Mesenchymal stem cell (in vitro differentiated cells and primary cell): ENCODE measurements at regions not wholly inside any gene's neighbourhood (a gene's known extent, or its start where the extent isn't known, plus 50 kb on each side); places are given as distances from the start of the nearest gene placed in this dataset.

ENCODE experiments used
- DNase-seq: peaks from one replicate; pipeline ENCODE4 v3.0.0-alpha.2; 2013
- H2AFZ ChIP-seq: one replicate; pipeline ENCODE4 v1.6.1; 2013; ENCODE audit warnings: low read depth, mild to moderate bottlenecking, control low read depth, inconsistent platforms, low read length, moderate library complexity
- H2AK5ac ChIP-seq: 2 replicates; pipeline ENCODE4 v1.6.1; 2013; ENCODE audit warnings: low read length, moderate library complexity, mild to moderate bottlenecking, inconsistent platforms; ENCODE audit not compliant: severe bottlenecking
- H2BK120ac ChIP-seq: one replicate; pipeline ENCODE4 v1.6.1; 2013; ENCODE audit warnings: low read depth, mild to moderate bottlenecking, inconsistent platforms, low read length, moderate library complexity
- H2BK12ac ChIP-seq, 2 experiments: one replicate each; pipeline ENCODE4 v1.6.1; 2013; ENCODE audit warnings: inconsistent platforms in 2 of 2, low read length in 2 of 2, mild to moderate bottlenecking in 2 of 2, moderate library complexity in 2 of 2, control low read depth in 1 of 2
- H2BK15ac ChIP-seq: one replicate; pipeline ENCODE4 v1.6.1; 2013; ENCODE audit warnings: mild to moderate bottlenecking, low read depth, inconsistent platforms; ENCODE audit not compliant: poor library complexity, severe bottlenecking
- H2BK5ac ChIP-seq: 2 replicates; pipeline ENCODE4 v1.6.1; 2013; ENCODE audit warnings: low read depth, mild to moderate bottlenecking, low read length, control low read depth, inconsistent platforms; ENCODE audit not compliant: poor library complexity, severe bottlenecking
- H3K14ac ChIP-seq, 2 experiments: one replicate each; pipeline ENCODE4 v1.6.1; 2013; ENCODE audit warnings: inconsistent platforms in 2 of 2, low read length in 2 of 2, control low read depth in 1 of 2, mild to moderate bottlenecking in 1 of 2, moderate library complexity in 1 of 2
- H3K18ac ChIP-seq, 2 experiments: one replicate each; pipeline ENCODE4 v1.6.1; 2013; ENCODE audit warnings: inconsistent platforms in 2 of 2, low read length in 2 of 2, control low read depth in 1 of 2, low read depth in 1 of 2, mild to moderate bottlenecking in 1 of 2
- H3K23ac ChIP-seq, 2 experiments: one replicate each; pipeline ENCODE4 v1.6.1; 2013; ENCODE audit warnings: inconsistent platforms in 2 of 2, low read length in 2 of 2, mild to moderate bottlenecking in 2 of 2, moderate library complexity in 2 of 2, control low read depth in 1 of 2
- H3K27ac ChIP-seq: 2 replicates; pipeline ENCODE4 v1.5.1; 2013; ENCODE audit warnings: mild to moderate bottlenecking, moderate library complexity, low read length, control low read depth, inconsistent platforms; ENCODE audit not compliant: poor library complexity, severe bottlenecking
- H3K27me3 ChIP-seq, 2 experiments: 2 replicates each; pipeline versions ENCODE4 v1.6.1 to v1.7.0; 2013; ENCODE audit warnings: low read length in 2 of 2, mild to moderate bottlenecking in 2 of 2, moderate library complexity in 2 of 2, control low read depth in 1 of 2, inconsistent platforms in 1 of 2; ENCODE audit not compliant: control insufficient read depth in 1 of 2, insufficient read depth in 1 of 2
- H3K36me3 ChIP-seq, 2 experiments: 2 replicates each; pipeline versions ENCODE4 v1.6.1 to v1.7.0; 2013; ENCODE audit warnings: low read length in 2 of 2, control low read depth in 1 of 2, inconsistent platforms in 1 of 2, low read depth in 1 of 2, mild to moderate bottlenecking in 1 of 2; ENCODE audit not compliant: insufficient read depth in 2 of 2, control insufficient read depth in 1 of 2
- H3K4ac ChIP-seq, 2 experiments: one replicate each; pipeline ENCODE4 v1.6.1; 2013; ENCODE audit warnings: inconsistent platforms in 2 of 2, low read length in 2 of 2, mild to moderate bottlenecking in 2 of 2, moderate library complexity in 2 of 2, control low read depth in 1 of 2, low read depth in 1 of 2
- H3K4me1 ChIP-seq: 2 replicates; pipeline ENCODE4 v1.6.1; 2013; ENCODE audit warnings: low read depth, low read length, control low read depth; ENCODE audit not compliant: control insufficient read depth, insufficient read depth
- H3K4me2 ChIP-seq: 2 replicates; pipeline ENCODE4 v1.6.1; 2013; ENCODE audit warnings: low read length, mild to moderate bottlenecking, inconsistent platforms; ENCODE audit not compliant: poor library complexity, severe bottlenecking
- H3K4me3 ChIP-seq, 2 experiments: 2 replicates each; pipeline versions ENCODE4 v1.5.1 to v1.7.0; 2013; ENCODE audit warnings: low read length in 2 of 2, mild to moderate bottlenecking in 2 of 2, control low read depth in 1 of 2, low read depth in 1 of 2; ENCODE audit not compliant: insufficient read depth in 1 of 2
- H3K79me1 ChIP-seq: replicated peaks from 2 replicates; pipeline ENCODE4 v1.6.1; 2013; ENCODE audit warnings: mild to moderate bottlenecking, control low read depth, low read length, inconsistent platforms; ENCODE audit not compliant: poor library complexity, severe bottlenecking
- H3K9ac ChIP-seq: 2 replicates; pipeline ENCODE4 v1.7.0; 2013; ENCODE audit warnings: mild to moderate bottlenecking, low read length, moderate library complexity
- H3K9me3 ChIP-seq: 2 replicates; pipeline ENCODE4 v1.7.0; 2013; ENCODE audit warnings: mild to moderate bottlenecking, low read length; ENCODE audit not compliant: control insufficient read depth
- H4K8ac ChIP-seq: one replicate; pipeline ENCODE4 v1.6.1; 2013; ENCODE audit warnings: inconsistent platforms, mild to moderate bottlenecking, low read length, moderate library complexity
- H4K91ac ChIP-seq: one replicate; pipeline ENCODE4 v1.6.1; 2013; ENCODE audit warnings: mild to moderate bottlenecking, low read length, inconsistent platforms
- whole genome bisulfite sequencing: methylation state at CpG from one replicate; pipeline ENCODE4 v1.1.7; 2013; ENCODE audit warnings: mixed read lengths; 5-methylcytosine and 5-hydroxymethylcytosine counted together

DNA sequence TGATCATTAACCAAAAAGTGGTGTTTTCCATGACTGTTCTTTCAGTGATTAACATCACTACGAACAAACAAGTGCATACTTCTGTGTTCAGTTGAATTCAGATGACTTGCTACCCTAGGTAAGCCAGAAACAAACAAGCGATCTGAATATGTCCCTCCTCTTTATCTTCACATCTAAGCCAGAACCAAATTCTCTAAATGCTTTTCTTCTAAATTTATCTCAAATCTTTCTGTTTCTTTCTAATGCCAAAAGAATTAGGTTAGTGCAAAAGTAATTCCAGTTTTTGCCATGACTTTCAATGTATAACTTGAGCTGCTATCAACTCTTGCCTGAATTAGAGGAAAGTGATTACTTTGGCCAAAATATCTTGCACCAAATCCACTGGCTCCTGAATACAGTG lies 481.2 kb downstream of the COL11A1 start:
- Histone ChIP-seq H2BK12ac (no peak overlapping the region), H2BK120ac (no peak overlapping the region), H3K27ac (no peak overlapping the region), H3K4me3 (no peak overlapping the region), H3K4me1 (peaks cover 1% of the 10 kb centered on the region), H3K79me1 (no peaks in the 10 kb centered on the region), H4K91ac (no peak overlapping the region), H2BK15ac (no peak overlapping the region), H3K4me2 (no peak overlapping the region), H3K27me3 (no peaks in the 10 kb centered on the region), H3K9me3 (no peaks in the 10 kb centered on the region), H3K18ac (no peak overlapping the region), H3K9ac (no peak overlapping the region), H2BK5ac (no peak overlapping the region), H3K36me3 (no peaks in the 10 kb centered on the region), H4K8ac (no peak overlapping the region), H3K4ac (no peak overlapping the region), H2AK5ac (no peak overlapping the region), H3K23ac (no peak overlapping the region), H2AFZ (no peak overlapping the region), H3K14ac (no peak overlapping the region)
- WGBS, result 91% methylated on average over 2 of the region's 2 CpGs
- DNase-seq, result no peak

DNA sequence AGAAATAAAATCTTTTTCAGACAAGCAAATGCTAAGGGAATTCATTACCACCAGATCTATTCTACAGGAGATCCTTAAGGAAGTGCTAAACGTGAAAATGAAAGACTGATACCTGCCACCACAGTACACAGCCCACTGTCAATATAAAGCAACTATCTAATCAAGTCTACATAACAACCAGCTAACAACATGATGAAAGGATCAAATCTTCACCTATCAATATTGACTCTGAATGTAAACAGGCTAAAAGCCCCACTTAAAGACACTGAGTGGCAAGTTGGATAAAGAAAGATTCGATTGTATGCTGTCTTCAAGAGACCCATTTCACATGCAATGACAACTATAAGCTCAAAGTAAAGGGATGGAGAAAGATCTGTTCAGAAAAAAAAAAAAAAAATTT lies 492.4 kb downstream of the COL11A1 start:
- H3K14ac ChIP-seq, result no peak overlapping the region
- no peak for DNase-seq
- H4K8ac ChIP-seq, result no peak overlapping the region
- H3K18ac ChIP-seq, result no peak overlapping the region
- H2AK5ac ChIP-seq, result no peak overlapping the region
- H2BK15ac ChIP-seq, result no peak overlapping the region
- no peak overlapping the region for H2AFZ ChIP-seq
- no peak overlapping the region for H3K23ac ChIP-seq
- no peak overlapping the region for H2BK120ac ChIP-seq
- H3K4me2 ChIP-seq, result no peak overlapping the region
- H3K27me3 ChIP-seq, result no peaks in the 10 kb centered on the region
- H3K4me1 ChIP-seq, result no peaks in the 10 kb centered on the region
- H4K91ac ChIP-seq, result no peak overlapping the region
- no peak overlapping the region for H3K9ac ChIP-seq
- no peaks in the 10 kb centered on the region for H3K79me1 ChIP-seq
- H2BK5ac ChIP-seq, result no peak overlapping the region
- H3K4ac ChIP-seq, result no peak overlapping the region
- H2BK12ac ChIP-seq, result no peak overlapping the region
- H3K4me3 ChIP-seq, result no peak overlapping the region
- no peaks in the 10 kb centered on the region for H3K36me3 ChIP-seq
- no peak overlapping the region for H3K27ac ChIP-seq
- 68% methylated on average over 1 of the region's 2 CpGs for WGBS
- H3K9me3 ChIP-seq, result no peaks in the 10 kb centered on the region

DNA sequence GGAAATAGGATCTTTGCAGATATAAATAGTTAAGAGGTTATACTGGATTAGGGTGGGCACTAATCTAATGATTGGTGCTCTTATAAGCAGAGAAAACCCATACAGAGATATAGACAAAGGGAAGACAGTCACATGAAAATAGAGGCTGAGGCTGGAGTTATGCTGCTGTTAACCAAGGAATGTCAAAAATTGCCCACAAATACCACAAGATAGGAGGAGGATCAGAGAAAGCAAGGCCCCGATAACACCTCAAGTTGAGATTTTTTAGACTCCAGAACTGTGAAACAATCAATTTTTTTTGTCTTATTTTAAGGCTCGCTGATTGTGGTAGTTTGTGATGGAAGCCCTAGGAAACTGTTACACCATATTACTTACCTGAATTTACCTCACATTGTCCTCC lies 513.2 kb downstream of the COL11A1 start:
- H3K4me1 ChIP-seq, result no peaks in the 10 kb centered on the region
- no peak overlapping the region for H2BK5ac ChIP-seq
- no peak overlapping the region for H4K8ac ChIP-seq
- no peak overlapping the region for H2AFZ ChIP-seq
- 100% methylated on average over 2 of the region's 2 CpGs for WGBS
- no peaks in the 10 kb centered on the region for H3K27me3 ChIP-seq
- H2BK15ac ChIP-seq, result no peak overlapping the region
- H3K18ac ChIP-seq, result no peak overlapping the region
- H3K4me2 ChIP-seq, result no peak overlapping the region
- H3K14ac ChIP-seq, result no peak overlapping the region
- H4K91ac ChIP-seq, result no peak overlapping the region
- H3K23ac ChIP-seq, result no peak overlapping the region
- no peak overlapping the region for H2BK12ac ChIP-seq
- no peak overlapping the region for H3K9ac ChIP-seq
- no peak overlapping the region for H3K4ac ChIP-seq
- H3K36me3 ChIP-seq, result no peaks in the 10 kb centered on the region
- no peak for DNase-seq
- H3K79me1 ChIP-seq, result no peaks in the 10 kb centered on the region
- H2AK5ac ChIP-seq, result no peak overlapping the region
- H3K4me3 ChIP-seq, result no peak overlapping the region
- no peak overlapping the region for H2BK120ac ChIP-seq
- H3K9me3 ChIP-seq, result no peaks in the 10 kb centered on the region
- no peak overlapping the region for H3K27ac ChIP-seq

GRCh38 chr1:102593276-102593675 lies 515.0 kb downstream of the COL11A1 start:
- H4K91ac ChIP-seq, result no peak overlapping the region
- H3K14ac ChIP-seq, result no peak overlapping the region
- no peak overlapping the region for H4K8ac ChIP-seq
- no peak overlapping the region for H3K9ac ChIP-seq
- H2BK5ac ChIP-seq, result no peak overlapping the region
- H2BK12ac ChIP-seq, result no peak overlapping the region
- no peak for DNase-seq
- no peaks in the 10 kb centered on the region for H3K27me3 ChIP-seq
- H3K36me3 ChIP-seq, result no peaks in the 10 kb centered on the region
- H3K4ac ChIP-seq, result no peak overlapping the region
- H3K9me3 ChIP-seq, result no peaks in the 10 kb centered on the region
- H3K27ac ChIP-seq, result no peak overlapping the region
- no peaks in the 10 kb centered on the region for H3K79me1 ChIP-seq
- no peak overlapping the region for H2AFZ ChIP-seq
- H3K4me3 ChIP-seq, result no peak overlapping the region
- H3K18ac ChIP-seq, result no peak overlapping the region
- H3K4me1 ChIP-seq, result no peaks in the 10 kb centered on the region
- no peak overlapping the region for H3K4me2 ChIP-seq
- H2BK120ac ChIP-seq, result no peak overlapping the region
- no peak overlapping the region for H3K23ac ChIP-seq
- H2AK5ac ChIP-seq, result no peak overlapping the region
- H2BK15ac ChIP-seq, result no peak overlapping the region
